HTR-8/SVneo (cell line): ENCODE measurements at regions not wholly inside any gene's neighbourhood (a gene's known extent, or its start where the extent isn't known, plus 50 kb on each side); places are given as distances from the start of the nearest gene placed in this dataset.

Experiments
- DNase-seq: peaks from one replicate; pipeline ENCODE4 v3.0.0; 2011; ENCODE audit warnings: low spot score, mixed read lengths; ENCODE audit not compliant: insufficient read length
- FAIRE-seq: peaks from 2 replicates; lab custom pipeline; 2011; peaks lifted over from hg19 to GRCh38; lab: Jason Lieb, UNC

DNA sequence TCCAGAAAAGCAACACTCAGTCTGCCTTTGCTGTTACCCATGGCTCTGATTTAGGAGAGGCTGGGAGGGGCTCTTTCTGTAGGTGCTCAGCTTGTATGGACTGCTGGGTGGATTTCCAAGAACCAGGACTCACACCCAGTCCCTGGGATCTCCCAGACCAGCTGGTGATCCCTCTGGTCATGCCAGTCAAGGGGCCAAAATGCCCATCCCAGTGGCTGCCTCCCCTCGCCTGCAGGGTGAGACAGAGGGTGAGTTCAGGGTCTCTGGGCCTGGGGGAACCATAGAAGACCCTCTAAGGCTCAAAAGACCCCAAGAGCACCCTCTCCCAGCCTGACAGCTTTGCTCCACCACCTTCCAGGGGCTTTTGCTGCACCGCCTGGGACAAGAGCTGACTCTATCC is 78.6 kb upstream of the MYL2 start:
- no peak for DNase-seq
- no peak for FAIRE-seq

DNA sequence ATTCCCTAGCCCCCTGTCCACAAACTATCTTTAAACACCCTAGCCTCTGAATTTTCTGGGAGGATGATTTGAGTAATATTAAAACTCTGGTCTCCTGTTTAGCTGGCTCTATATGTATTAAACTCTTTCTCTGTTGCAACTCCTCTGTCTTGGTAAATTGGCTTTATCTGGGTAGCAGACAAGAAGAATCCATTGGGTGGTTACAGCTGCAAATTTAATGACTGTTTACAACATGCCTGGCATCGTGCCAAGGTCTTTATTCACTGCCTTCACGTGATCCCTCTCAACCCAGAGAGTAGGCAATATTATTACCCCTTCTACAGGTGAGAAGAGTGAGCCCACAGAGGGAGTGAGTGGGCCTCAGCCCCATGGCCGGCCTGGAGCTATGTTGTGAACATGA is 77.8 kb upstream of the MYL2 start:
- FAIRE-seq (no peak), DNase-seq (no peak)

DNA sequence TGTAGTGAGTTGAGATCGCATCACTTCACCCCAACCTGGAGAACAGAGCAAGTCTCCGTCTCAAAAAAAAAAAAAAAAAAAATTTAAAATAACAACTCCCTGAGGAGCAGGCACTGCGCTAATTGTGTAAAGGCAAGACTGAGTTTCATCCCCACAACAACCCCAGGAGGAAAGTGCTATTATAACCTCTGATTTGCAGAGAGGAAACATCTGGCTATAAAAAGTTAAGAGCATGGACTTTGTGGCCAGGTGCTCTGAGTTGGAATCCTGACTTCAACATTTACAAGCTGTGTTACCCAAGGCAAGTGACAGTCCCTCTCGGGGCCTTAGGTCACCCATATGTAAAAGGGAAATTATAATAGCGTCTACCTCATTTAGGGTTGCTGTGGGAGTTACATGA is 76.0 kb upstream of the MYL2 start:
- no peak for FAIRE-seq

DNA sequence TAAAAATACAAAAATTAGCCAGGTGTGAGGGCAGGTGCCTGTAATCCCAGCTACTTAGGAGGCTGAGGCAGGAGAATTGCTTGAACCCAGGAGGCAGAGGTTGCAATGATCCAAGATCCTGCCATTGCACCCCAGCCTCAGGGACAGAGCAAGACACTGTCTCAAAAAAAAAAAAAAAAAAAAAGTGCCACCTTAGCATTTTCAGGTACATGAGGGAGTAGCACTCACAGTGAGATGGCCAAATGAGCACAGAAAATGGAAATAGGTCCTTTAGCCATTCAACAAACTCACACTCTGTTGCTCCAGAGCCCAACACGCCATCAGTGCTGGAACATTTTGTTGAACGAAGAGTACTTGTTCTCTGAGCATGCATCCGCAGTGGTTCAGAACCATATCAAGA is 75.2 kb upstream of the MYL2 start:
- DNase-seq (no peak), FAIRE-seq (no peak)

More for the DNA sequence above, 76.0 kb upstream of the MYL2 start:
- DNase-seq = no peak

DNA sequence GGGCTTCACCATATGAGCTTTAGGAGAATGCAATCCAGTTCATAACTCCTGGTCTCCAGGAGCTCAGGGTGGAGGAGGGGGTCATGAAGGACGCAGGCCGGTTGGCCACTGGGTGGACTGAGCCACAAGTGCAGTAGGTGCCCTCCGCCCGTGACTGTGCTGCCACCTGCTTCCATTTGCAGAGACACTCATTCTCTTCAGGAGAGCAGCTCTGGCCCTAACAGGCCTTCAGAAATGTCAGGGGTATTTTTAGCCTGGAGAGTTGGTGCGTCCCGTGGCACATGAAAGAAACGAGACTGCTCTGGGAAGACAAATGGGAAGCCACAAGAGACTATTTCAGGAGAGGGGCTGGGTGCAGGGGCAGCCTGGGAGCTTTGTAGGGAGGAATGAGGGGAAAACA is 74.6 kb upstream of the MYL2 start:
- DNase-seq (no peak), FAIRE-seq (no peak)

DNA sequence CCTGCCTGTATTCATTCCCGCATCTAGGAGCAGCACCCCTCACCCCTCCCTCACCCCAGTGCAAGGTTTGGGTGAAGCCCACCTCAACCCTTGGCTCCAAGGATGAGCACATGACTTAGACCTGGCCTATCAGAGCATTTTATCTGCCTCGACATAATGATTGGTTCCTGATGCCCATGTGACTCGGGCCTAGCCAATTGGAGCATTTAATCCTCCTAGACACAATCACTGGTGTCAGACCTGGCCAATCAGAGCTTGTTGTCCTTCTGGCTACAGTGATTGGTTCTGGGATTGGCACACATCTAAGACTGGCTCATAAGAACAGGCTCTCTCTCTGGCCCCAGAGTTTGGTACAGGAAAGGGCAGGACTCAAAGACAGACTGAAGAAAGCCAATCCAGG is 73.1 kb upstream of the MYL2 start:
- DNase-seq = peak; percentile 14
- no peak for FAIRE-seq

DNA sequence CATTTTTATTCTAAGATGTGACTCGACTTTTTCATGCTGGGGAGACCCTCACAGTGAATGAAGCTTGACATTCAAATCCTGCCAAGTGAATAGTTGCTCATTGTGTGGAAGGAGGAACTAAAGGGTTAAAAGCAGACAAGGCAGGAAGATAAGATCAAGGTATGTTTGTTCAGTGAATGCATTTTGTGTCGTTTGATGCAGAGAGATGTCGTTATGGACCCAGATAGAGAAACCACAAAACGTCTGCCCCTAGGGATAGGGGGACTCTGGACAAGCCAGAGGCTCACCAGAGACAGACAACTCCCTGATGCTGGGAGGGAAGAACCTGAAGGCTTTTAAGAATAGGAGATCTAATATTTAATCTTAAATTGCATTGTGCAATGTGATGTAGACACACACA is 72.5 kb upstream of the MYL2 start:
- FAIRE-seq (no peak), DNase-seq (no peak)

DNA sequence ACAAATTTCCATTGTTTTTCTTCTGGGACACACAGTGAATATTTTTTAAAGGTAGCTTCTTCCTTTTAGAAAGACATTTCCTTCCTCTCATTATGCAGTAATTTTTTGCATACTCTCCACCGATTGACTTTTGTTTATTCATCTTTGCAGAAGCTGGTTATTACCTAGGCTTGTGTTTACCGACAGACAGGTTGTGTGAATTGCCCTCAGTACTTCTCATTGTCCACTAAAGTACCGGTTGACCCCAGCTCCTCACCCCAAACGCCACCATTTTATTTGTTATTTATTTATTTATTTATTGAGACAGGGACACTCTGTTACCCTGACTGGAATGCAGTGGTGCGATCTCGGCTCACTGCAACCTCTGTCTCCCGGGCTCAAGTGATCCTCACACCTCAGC is 63.4 kb upstream of the MYL2 start:
- FAIRE-seq (no peak), DNase-seq (no peak)

DNA sequence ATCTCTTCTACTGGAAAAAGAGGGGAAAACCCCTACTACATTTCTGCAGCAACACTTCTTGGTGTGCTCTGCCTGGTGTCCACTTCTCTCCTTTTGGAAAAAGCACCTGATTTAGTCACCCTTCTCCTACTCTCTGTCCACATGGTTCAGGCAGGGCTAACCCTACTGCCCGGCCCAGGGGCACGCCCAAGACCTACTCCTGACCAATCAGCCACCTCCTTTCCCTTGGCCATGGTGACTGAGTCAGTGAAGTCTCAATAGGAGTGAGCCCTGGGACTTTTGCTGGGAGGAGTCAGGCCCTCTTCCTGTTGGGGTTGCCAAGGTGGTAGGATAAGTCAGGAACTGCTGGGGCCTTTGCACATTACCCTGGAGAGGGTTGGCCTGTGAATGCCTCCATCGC is 52.5 kb upstream of the MYL2 start:
- DNase-seq = no peak
- no peak for FAIRE-seq

DNA sequence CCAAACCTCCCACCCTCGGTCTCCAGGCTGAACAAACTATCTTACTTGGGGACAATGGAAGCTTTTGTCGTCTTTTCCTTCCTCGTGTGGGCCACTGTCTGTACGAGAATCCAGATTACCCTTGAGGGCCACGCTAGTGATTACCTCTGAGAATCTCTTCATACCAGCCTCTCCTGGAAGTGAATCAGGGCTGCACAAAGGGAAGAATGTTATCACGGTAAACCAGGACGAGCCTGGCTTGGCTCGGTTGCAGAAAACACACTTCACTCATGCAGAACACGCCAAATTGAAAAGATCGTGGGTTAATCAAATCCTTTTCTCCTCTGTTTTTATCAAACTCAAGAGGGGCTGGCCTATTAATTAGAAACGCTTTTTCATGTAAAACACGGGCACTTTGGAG is 51.6 kb upstream of the MYL2 start:
- no peak for FAIRE-seq
- DNase-seq = no peak

DNA sequence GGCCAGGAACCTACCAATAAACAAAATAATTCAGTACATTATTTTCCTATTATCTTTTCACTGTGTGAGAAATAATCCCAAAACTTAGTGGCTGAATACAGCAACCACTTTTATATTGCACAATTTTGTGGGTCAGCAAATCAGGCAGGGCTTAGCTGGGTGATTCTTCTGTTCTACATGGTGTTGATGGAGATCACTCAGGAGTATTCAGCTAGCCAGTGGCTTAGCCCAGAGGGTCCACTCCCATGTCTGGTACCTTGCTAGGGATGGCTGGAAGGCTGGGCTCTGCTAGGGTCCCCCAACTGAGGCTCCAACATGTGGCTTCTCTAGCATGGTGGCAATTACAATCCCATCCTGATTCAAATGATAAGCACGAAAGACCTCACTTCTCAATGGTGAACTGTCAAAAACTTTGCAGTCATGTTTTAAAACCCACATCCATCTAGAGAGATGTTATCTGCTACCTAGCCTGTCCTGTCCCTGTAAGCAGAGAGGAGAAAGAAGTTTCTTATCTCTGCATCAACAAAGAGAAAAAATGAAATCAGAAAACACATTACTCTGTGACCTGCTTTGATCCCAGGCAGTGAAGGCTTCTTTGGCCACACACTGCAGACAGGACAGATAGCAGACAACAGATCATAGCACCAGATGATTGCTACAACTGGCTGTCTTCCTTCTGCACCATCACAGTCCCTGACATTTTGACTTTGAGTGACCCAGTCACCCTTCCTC is 51.0 kb upstream of the MYL2 start:
- FAIRE-seq (no peak), DNase-seq (no peak)
